ENCODE measurements at regions not wholly inside any gene's neighbourhood (a gene's known extent, or its start where the extent isn't known, plus 50 kb on each side); places are given as distances from the start of the nearest gene placed in this dataset.

DNA sequence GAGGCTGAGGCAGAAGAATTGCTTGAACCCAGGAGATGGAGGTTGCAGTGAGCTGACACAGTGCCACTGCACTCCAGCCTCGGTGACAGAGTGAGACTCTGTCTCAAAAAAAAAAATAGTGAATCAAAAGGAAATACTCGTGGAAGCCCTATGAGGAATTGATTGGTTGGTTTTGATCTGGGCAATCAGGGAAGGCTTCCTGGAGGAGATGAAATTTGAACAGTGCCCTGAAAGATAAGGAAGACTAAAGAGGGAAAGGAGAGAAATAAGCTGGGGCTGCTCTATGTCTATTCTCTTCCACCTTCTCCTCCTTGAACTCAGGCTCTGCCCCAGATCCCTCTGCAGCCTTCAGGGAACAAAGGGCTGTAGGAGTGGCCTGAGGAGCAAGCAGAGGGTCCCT, 54.1 kb downstream of the IRF2BPL start:
- no peak overlapping the region for H3K4me3 ChIP-seq (replicated peaks; ENCODE audit: low read depth, low read length)
- TF ChIP-seq, protein P1, sequence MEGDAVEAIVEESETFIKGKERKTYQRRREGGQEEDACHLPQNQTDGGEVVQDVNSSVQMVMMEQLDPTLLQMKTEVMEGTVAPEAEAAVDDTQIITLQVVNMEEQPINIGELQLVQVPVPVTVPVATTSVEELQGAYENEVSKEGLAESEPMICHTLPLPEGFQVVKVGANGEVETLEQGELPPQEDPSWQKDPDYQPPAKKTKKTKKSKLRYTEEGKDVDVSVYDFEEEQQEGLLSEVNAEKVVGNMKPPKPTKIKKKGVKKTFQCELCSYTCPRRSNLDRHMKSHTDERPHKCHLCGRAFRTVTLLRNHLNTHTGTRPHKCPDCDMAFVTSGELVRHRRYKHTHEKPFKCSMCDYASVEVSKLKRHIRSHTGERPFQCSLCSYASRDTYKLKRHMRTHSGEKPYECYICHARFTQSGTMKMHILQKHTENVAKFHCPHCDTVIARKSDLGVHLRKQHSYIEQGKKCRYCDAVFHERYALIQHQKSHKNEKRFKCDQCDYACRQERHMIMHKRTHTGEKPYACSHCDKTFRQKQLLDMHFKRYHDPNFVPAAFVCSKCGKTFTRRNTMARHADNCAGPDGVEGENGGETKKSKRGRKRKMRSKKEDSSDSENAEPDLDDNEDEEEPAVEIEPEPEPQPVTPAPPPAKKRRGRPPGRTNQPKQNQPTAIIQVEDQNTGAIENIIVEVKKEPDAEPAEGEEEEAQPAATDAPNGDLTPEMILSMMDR (IDR thresholded peaks at IDR 0.05; ENCODE audit: low read length, missing control alignments), result no peak
- DNase-seq (ENCODE audit: low read depth), result no peak

DNA sequence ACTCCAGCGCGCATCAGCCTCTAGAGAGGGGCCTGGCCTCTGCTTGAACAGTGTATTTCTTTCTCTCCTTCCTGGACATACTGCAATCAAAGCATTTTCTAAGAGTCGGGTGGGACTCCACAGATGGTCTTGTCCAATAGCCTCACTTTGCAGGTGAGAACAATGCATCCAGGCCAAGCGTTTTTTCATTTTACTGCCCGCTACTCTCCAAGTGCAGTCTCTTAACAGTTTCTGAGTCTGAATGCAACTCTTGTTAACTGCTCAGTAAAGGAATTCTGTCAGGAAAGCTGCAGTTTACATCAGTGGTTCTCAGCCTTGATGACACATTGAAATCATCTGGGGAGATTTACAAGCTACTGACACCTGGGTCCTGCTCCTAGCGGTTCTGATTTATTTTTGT, 57.0 kb downstream of the IRF2BPL start:
- H3K4me3 ChIP-seq (replicated peaks; ENCODE audit: low read depth, low read length), result no peak overlapping the region
- no peak for DNase-seq (ENCODE audit: low read depth)
- TF ChIP-seq, protein P1 (IDR thresholded peaks at IDR 0.05; ENCODE audit: low read length, missing control alignments), result no peak

DNA sequence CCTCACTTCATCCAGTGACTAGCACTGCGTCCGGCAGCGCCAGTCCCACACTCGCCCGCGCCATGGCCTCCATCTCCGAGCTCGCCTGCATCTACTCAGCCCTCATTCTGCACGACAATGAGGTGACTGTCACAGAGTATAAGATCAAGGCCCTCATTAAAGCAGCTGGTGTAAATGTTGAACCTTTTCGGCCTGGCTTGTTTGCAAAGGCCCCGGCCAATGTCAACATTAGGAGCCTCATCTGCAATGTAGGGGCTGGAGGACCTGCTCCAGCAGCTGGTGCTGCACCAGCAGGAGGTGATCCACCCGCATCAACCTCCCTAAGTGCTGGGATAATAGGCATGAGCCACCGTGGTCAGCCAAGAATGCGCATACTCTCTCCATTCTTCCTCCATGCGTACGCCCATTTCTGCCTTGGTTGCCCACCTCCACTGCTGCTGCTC, 59.9 kb downstream of the IRF2BPL start:
- no peak for DNase-seq (ENCODE audit: low read depth)
- TF ChIP-seq, protein P1 (IDR thresholded peaks at IDR 0.05; ENCODE audit: low read length, missing control alignments), result no peak
- no peak overlapping the region for H3K4me3 ChIP-seq (replicated peaks; ENCODE audit: low read depth, low read length)

DNA sequence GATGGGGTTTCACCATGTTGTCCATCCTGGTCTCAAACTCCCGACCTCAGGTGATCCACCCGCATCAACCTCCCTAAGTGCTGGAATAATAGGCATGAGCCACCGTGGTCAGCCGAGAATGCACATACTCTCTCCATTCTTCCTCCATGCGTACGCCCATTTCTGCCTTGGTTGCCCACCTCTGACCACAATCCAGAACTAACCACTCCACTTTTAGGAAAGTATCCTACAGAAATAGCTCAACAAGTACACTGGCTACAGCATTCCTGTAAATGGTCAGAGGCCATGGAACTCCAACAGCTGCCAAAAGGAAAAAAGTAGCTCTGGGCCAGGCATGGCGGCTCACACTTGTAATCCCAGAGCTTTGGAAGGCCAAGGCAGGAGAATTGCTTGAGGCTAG, 60.7 kb downstream of the IRF2BPL start:
- DNase-seq (ENCODE audit: low read depth), result no peak
- TF ChIP-seq, protein P1 (IDR thresholded peaks at IDR 0.05; ENCODE audit: low read length, missing control alignments), result no peak
- H3K4me3 ChIP-seq (replicated peaks; ENCODE audit: low read depth, low read length), result no peak overlapping the region

DNA sequence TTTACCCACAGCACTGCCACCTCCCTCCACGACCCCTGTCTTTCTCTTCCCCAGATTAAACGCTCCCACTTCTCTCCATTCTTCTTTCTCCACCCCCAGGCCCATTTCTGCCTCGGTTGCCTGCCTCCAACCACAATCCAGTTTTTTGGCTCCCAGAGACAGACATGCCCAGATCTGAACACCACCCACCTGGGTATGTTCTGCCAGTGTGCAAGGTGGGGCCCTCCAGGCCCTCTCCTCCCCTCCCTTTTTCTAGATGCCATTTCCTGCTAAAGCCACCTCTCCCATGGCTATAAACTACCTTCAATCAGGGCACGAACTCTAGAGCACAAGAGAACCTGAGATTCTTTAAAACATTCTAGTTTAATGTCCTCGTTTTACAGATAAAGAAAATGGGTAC, 63.3 kb downstream of the IRF2BPL start:
- no peak overlapping the region for H3K4me3 ChIP-seq (replicated peaks; ENCODE audit: low read depth, low read length)
- TF ChIP-seq, protein P1 (IDR thresholded peaks at IDR 0.05; ENCODE audit: low read length, missing control alignments), result no peak
- DNase-seq (ENCODE audit: low read depth), result no peak

DNA sequence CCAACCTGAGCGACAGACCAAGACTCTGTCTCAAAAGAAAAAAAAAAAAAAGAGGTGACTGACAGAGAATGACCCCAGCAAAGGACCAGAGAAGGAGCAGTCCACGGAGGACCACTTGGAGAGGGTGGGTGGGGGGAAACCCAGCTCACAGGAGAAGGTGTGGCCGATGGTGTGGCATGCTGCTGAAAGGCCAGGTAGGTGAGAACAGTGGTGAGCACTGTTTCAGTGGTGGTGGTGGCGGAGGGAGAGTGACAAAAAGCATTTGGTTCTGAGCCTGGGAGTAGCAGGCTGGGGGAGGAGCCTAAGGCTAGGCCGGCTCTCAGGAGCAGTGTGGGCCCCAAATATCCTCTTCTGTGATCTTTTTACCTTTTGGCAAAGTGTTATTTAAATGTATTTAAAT, 63.8 kb downstream of the IRF2BPL start:
- H3K4me3 ChIP-seq (replicated peaks; ENCODE audit: low read depth, low read length), result no peak overlapping the region
- DNase-seq (ENCODE audit: low read depth), result no peak
- TF ChIP-seq, protein P1 (IDR thresholded peaks at IDR 0.05; ENCODE audit: low read length, missing control alignments), result no peak

DNA sequence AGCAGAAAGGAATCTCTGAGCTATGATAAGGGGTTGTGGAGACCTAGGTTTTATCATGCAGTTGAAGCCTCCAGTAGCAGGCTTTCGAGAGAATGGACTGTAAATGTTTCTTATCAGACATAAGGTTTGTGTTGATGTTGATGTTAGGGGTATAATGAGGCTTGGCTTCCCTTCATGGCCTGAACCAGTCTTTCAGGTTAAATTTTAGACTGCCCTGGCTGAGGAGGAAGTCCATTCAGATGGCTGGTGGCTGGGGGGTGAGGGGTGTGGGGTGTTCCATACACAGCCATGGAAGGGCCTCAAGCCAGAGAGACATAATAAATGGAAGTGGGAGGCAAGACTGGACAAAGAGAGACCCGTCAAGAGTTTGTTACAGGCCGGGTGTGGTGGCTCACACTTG, 65.1 kb downstream of the IRF2BPL start:
- TF ChIP-seq, protein P1 (IDR thresholded peaks at IDR 0.05; ENCODE audit: low read length, missing control alignments), result no peak
- H3K4me3 ChIP-seq (replicated peaks; ENCODE audit: low read depth, low read length), result no peak overlapping the region
- DNase-seq (ENCODE audit: low read depth), result no peak
